ENCODE measurements at regions not wholly inside any gene's neighbourhood (a gene's known extent, or its start where the extent isn't known, plus 50 kb on each side); places are given as distances from the start of the nearest gene placed in this dataset.

GRCh38 chr4:169852481-169852880, 94.7 kb upstream of the HPF1 start:
- no peaks in the 10 kb centered on the region for H3K4me1 ChIP-seq (ENCODE audit: control insufficient read depth, insufficient read depth, low read length)
- no peak for TF ChIP-seq TCF7L2 (IDR thresholded peaks at IDR 0.05; ENCODE audit: borderline replicate concordance, low read depth, low read length)
- no peak for TF ChIP-seq ZNF785 (tag by site-specific recombination; IDR thresholded peaks at IDR 0.05)
- TF ChIP-seq ZNF335 (tag by site-specific recombination; conservative IDR thresholded peaks at IDR 0.05) = no peak
- no peak for TF ChIP-seq ZNF221 (tag by site-specific recombination; IDR thresholded peaks at IDR 0.05; ENCODE audit: borderline replicate concordance)
- no peak for TF ChIP-seq ZNF121 (tag by site-specific recombination; IDR thresholded peaks at IDR 0.05)
- TF ChIP-seq ZNF488 (tag by site-specific recombination; IDR thresholded peaks at IDR 0.05) = no peak
- TF ChIP-seq ZFP37 (tag by site-specific recombination; IDR thresholded peaks at IDR 0.05) = no peak
- TF ChIP-seq ZNF501 (tag by site-specific recombination; IDR thresholded peaks at IDR 0.05) = no peak
- no peak for TF ChIP-seq ZIC2 (tag by site-specific recombination; IDR thresholded peaks at IDR 0.05)
- no peak for TF ChIP-seq BCL11B (tag by site-specific recombination; IDR thresholded peaks at IDR 0.05; ENCODE audit: low read depth)
- no peak for TF ChIP-seq ZFP3 (tag by site-specific recombination; IDR thresholded peaks at IDR 0.05; ENCODE audit: low read depth)
- no peak for TF ChIP-seq ZNF585B (tag by site-specific recombination; IDR thresholded peaks at IDR 0.05)
- no peak for TF ChIP-seq AEBP2 (tag by site-specific recombination; IDR thresholded peaks at IDR 0.05; ENCODE audit: borderline replicate concordance)
- no peak for TF ChIP-seq ZNF138 (tag by site-specific recombination; IDR thresholded peaks at IDR 0.05; ENCODE audit: borderline replicate concordance)
- TF ChIP-seq ZNF639 (tag by site-specific recombination; IDR thresholded peaks at IDR 0.05) = no peak
- no peak for TF ChIP-seq PBX3 (CRISPR knock-in tag; IDR thresholded peaks at IDR 0.05)
- TF ChIP-seq ZNF23 (tag by site-specific recombination; IDR thresholded peaks at IDR 0.05; ENCODE audit: borderline replicate concordance) = no peak
- no peaks in the 10 kb centered on the region for H3K9me3 ChIP-seq (ENCODE audit: control insufficient read depth, insufficient read depth, low read depth, low read length)
- no peaks in the 10 kb centered on the region for H3K36me3 ChIP-seq (ENCODE audit: control insufficient read depth in 2 of 2, insufficient read depth in 1 of 2, low read length in 2 of 2)
- CTCF ChIA-PET = interaction anchor here (1.3 kb wide), 1 partner anchor 42 kb away, joined by 4 read pairs; no protein-coding TSS in a partner anchor
- H3K4me3 ChIP-seq (ENCODE audit: low read depth, low read length) = no peak overlapping the region
- POLR2A ChIA-PET = no interaction called here
- H3K27ac ChIP-seq (ENCODE audit: extremely low read depth, low read depth, low read length) = no peak overlapping the region

GRCh38 chr4:169851750-169852149, 94.0 kb upstream of the HPF1 start:
- no peak overlapping the region for H3K4me3 ChIP-seq (ENCODE audit: low read depth, low read length)
- TF ChIP-seq ZNF324 (tag by site-specific recombination; IDR thresholded peaks at IDR 0.05) (no peak), ZNF624 (tag by site-specific recombination; IDR thresholded peaks at IDR 0.05) (no peak), TCF7L2 (IDR thresholded peaks at IDR 0.05; ENCODE audit: borderline replicate concordance, low read depth, low read length) (no peak), ZNF362 (tag by site-specific recombination; IDR thresholded peaks at IDR 0.05) (no peak), BCL11B (tag by site-specific recombination; IDR thresholded peaks at IDR 0.05; ENCODE audit: low read depth) (no peak), ZNF610 (tag by site-specific recombination; IDR thresholded peaks at IDR 0.05; ENCODE audit: borderline replicate concordance) (no peak), ATF2 (tag by site-specific recombination; IDR thresholded peaks at IDR 0.05; ENCODE audit: low read depth) (no peak), GLIS1 (tag by site-specific recombination; IDR thresholded peaks at IDR 0.05) (no peak), ZNF837 (tag by site-specific recombination; IDR thresholded peaks at IDR 0.05) (no peak), PRDM1 (tag by site-specific recombination; IDR thresholded peaks at IDR 0.05) (no peak), ZNF704 (tag by site-specific recombination; IDR thresholded peaks at IDR 0.05) (no peak), ZNF311 (tag by site-specific recombination; IDR thresholded peaks at IDR 0.05; ENCODE audit: borderline replicate concordance) (no peak)
- no peaks in the 10 kb centered on the region for H3K9me3 ChIP-seq (ENCODE audit: control insufficient read depth, insufficient read depth, low read depth, low read length)
- CTCF ChIA-PET = interaction anchor here (1.3 kb wide), 1 partner anchor 41 kb away, joined by 4 read pairs; no protein-coding TSS in a partner anchor
- H3K27ac ChIP-seq (ENCODE audit: extremely low read depth, low read depth, low read length) = no peak overlapping the region
- POLR2A ChIA-PET = no interaction called here
- no peaks in the 10 kb centered on the region for H3K4me1 ChIP-seq (ENCODE audit: control insufficient read depth, insufficient read depth, low read length)
- H3K36me3 ChIP-seq (ENCODE audit: control insufficient read depth in 2 of 2, insufficient read depth in 1 of 2, low read length in 2 of 2) = no peaks in the 10 kb centered on the region
